HG03460 (cell line): ENCODE measurements at regions not wholly inside any gene's neighbourhood (a gene's known extent, or its start where the extent isn't known, plus 50 kb on each side); places are given as distances from the start of the nearest gene placed in this dataset.

ENCODE experiments used
- ATAC-seq: cut with Tn5 transposase; IDR thresholded peaks from one replicate; pipeline ENCODE4 v1.9.1; 2021; ENCODE audit not compliant: unreplicated experiment

DNA sequence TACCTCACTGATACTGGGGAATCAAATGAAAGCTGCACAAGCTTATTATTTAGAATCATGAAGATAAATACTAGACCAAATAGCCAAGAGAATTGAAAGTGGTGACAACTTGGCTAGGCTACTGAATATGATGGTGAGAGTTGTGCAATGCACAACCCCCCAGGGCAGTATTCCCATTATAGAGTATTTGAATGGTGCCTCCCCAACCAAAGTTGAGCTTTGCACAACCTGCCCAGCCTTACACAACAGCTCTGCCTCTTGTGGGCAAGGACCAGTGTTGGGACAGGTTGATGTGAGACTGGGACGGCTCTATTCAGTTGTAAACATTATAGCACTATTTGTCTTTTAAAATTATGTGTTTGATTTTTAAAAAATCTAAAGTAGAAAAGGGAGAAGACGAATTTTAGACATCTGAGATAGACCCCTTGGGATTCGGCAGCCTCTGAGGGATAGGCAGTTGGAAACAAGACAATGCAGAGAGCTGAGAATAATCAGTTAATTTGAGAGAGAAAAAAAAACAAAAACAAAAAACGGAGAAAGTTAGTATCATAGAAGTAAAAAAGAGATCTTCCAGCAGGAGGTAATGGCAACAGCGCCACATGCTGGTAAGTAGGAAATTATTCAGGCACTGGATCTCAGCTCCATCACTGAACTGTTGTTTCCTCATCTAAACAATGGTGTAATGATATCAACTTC, 91.0 kb upstream of the KCNA3 start:
- no peak for ATAC-seq

DNA sequence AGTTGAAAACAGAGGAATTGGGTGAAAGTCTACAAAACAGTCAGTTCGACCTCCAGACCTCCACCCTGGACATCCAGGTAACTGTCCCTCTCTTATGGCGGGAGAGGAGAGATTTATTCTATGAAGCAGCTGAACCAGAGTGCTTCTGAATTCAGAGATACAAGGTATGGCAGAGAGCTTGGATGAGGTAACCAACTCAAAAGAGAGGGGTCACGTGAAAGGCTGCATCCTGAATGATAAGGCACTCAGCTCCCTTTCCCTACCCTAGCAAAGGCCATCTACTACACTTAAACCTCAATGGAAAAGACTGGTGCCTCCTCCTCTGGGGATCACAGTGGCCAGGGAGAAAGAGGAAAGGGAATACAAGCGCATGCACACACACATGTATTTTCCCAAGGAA, 88.4 kb upstream of the KCNA3 start:
- ATAC-seq, result no peak

DNA sequence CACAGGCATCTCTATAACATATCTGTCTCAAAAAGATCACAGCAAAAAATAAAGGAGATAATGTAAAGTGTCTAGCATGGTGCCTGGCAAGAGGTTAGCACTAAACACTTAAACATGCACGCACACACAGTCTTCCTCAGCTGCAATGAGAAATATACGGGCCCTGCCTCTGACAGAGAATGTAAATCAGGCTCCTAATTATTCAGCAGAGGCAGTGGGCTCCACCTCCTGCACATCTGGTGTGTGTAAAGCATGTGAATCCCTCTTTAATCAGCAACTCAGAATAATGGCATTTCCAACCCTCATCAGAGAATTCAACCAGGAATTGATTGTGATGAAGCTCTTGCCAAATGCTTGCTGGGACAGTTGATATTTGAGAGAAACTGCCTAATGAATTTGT, 85.6 kb upstream of the KCNA3 start:
- ATAC-seq, result no peak

DNA sequence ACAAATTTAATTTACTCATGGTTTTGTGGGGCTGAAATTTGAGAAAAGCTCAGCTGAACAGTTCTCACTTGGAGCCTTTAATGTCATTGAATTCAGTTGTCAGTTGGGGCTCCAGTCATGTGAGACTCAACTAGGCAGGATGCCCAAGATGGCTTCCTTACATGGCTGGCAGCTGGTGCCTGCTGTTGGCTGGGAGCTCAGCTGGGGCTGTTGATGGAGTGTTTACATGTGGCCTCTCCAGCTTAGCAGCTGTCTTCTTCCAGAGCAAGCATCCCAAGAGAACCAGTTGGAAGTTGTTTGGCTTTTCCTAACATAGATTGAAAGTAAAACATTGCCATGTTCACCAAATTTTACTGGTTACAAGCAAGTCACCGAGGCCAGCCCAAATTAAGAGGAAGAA, 81.8 kb upstream of the KCNA3 start:
- ATAC-seq, result no peak

DNA sequence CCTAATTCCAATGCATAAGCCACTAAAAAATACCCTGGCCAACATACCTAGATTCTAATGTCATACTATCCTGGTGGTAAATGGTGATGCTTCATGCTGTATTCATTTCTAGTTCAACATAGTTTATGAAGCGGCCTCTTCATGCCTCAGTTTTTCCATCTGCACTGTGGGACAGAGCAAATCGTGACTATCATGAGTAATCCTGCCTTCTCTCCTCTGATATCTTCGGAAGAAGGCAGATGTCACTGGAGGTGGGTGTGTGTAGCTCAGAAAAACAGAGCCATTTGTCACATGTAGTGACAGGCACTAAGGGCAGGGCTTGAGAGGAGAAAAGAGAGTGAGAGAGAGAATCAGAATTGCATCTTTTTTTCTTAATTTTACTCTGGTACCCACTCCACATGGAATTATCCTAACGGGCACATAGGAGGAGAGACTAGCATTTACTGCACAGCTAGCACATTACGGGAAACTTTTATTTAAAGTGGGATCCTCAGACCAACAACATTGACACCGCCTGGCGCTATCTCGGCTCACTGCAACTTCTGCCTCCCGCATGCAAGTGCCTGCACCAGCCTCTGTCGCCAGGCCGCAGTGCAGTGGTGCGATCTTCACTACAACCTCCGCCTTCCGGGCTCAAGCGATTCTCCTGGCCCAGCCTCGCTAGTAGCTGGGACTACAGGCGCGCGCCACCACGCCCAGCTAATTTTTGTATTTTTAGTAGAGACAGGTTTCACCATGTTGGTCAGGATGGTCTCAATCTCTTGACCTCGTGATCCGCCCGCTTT, 78.4 kb upstream of the KCNA3 start:
- no peak for ATAC-seq

DNA sequence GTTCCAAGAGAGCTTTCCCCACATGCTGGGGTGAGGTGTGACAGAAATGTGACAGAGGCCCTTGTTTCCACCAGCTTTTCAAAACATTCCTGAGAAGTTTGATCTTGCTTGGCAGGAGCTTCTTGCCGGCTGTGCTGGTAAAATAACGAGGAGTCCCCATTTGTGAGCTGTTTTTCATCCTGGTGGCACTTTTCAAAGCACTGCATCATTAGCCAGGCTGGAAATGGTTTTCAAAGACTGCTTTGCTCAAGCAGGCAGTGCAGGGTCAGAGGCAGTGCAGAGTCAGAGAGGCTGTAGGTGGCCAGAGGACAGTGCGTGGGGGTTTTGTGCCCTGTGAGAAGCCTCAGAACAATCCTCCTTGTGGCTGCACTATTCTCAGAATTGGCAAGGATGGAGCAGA, 75.8 kb upstream of the KCNA3 start:
- no peak for ATAC-seq

DNA sequence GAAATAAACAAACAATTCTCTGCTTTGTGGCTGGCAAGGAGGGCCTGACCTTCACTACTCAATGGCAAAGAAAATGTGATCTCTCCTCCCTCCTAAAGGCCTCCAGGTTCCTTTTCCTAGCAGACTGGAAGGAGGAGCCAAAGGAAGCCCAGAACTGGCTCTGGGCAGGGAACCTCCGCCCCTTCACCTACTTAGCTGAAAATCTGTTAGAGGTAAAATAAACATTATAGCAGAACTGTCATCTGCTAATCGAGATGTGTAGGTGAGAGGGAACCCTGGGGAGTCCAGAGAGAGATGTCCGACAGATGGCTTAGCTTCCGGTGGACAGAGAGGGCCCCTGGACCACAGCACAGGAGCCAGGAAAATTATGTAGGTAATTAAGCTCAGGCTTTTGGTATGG, 75.2 kb upstream of the KCNA3 start:
- no peak for ATAC-seq

DNA sequence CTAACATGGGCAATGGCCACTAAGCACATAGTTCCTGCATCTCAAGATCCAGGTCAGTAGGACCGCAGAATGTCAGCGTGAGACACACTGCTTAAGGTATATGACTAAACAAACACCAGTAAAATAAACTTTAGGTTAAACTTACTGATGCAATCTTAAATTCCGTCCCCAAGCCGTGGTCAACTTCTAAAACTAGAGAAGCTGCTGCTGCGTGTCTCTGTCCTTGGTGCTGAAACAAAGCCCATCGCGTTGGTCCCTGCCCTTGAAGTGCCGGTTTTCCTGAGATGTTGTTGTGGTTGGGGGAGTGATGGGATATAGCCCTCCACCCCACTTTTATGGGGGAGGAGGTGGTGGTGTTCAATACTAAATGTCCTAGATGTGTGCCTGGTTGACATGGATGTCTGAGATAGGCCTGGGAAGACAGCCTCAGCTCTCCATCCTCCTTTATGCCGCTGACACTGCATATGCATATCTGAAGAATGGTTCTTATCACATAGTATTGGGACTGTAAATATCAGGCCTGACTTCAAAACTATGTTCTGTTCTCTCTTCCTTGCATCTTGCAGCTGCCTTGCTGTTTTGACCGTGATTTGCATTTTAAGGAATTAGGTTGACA, 72.0 kb upstream of the KCNA3 start:
- ATAC-seq, result no peak

DNA sequence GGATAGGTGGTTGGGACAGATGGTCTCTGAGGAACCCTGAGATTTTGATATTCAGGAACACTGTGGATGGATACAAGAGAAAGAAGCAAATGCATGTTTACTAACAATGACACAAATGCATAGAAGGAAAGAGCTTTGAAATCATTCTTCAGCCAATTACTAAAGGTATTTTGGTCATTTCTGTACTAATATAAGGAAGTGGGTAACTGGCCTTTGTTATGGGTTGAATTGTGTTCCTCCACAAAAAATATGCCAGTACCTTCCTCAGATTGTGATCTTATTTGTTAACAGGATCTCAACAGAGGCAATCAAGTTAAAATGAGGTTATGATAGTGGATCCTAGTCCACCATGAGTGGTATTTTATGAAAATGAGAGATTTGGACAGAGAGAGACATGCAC, 68.7 kb upstream of the KCNA3 start:
- ATAC-seq, result no peak

DNA sequence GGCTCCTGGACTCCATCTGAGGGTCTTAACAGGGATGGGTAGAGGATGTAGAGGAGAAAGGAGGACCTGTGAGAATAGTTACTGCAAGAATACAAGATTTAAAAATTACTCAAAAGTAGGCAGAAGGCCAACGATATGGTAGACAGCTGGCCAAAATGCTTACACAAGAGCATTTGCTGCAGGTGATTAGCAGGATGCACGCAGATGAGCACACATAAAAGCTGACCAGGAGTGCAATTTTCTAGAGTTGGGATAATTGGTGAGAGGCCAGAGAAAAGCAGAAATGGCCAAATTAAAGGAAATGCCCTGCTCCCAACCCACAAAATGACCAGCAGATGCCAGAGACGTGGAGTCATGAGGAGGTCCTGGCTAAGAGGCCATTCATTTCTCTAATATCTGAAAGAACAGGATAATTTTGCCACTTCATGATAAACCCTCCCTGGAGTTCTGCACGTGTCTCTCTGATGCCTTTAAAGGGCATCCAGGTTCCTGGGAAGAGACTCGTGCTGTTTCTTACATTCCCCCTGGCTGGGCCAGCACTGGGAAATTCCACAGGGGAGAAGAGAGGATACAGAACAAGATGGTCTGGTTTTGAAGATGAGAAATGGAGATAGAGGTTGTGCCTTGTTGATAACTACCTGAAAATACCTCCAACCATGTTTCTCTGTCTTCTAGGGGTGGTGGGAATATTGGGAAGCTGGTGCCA, 62.3 kb upstream of the KCNA3 start:
- no peak for ATAC-seq

DNA sequence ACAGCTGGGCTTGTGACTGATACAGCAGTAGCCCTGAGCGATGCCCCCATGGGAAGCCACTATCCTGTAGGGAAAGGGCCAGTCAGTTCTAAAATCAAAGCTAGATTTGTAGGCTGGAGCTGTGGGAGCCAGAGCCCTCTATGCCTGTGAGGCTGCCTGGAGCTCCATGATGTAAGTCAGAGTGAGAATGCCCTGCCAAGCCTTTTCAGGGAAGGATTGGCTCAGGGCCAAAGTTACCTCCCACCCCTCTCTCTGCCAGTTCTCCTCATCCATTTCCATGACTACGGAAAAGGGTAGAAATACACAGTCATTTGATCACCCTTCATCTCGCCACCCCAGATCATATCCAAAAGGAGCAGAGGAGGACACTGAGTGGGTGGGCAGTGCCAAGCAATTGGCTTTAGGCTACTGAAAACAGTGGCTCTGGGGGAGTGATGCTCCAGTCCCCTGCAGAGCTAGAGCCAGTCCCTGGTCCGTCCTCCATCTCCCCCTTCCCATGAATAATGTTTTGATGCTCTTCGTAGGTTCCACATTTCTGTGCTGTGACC, 59.5 kb upstream of the KCNA3 start:
- ATAC-seq, result no peak

DNA sequence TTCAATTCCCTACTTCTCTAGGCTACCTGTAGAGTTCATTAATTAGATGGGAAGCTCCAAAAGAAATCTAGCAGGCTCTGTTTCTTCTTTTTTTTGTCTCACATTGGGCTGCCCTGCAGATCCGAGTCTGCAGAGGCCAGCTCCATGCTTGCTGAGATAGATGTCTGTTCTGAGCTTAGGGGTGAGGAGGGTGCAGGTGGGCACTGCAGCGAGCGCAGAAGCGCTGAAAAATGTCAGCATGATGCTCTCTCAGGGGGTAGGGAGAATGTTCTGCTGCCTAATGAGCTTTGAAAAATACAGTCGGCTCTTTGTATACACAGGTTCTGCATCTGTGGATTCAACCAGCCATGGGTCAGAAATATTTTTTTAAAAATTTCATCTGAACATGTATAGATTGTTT, 56.8 kb upstream of the KCNA3 start:
- no peak for ATAC-seq

DNA sequence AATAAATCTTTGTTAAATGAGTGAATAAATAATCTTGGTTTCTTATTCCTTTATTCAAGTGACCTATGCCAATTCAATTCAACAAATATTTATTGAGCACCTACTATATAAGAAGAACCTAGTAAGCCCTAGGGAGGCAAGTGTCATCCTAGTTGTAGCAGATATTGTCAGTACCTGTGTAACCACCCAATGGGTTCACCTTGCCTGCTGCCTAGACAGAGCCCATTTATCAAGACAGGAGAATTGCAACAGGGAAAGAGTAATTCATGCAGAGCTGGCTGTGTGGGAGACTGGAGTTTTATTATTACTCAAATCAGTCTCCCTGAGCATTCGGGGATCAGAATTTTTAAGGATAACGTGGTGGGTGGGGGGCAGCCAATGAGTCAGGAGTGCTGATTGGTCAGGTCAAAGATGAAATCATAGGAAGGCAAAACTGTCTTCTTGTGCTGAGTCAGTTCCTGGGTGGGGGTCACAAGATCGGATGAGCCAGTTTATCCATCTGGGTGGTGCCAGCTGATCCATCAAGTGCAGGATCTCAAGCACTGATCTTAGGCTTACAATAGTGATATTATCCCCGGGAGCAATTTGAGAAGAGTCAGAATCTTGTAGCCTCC, 53.8 kb upstream of the KCNA3 start:
- ATAC-seq, result no peak

DNA sequence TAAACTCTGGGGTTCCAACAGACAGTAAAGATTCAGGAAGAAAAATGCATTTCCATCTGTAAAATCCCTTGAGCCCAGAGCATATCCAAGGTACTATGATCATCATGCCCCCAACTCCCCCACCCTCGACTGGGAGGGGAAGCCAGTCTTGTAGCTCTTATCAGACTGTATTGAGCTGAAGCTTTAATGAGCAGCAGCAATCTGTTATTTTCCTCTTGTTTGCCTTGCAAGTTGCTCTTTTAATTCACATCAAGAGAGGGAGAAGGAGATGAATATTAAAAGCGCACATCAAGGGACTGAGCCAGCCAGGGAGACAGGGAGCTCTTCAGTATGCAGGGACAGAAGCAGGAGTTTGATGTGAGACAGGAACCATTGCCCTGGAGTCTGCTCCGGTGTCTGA, 52.5 kb upstream of the KCNA3 start:
- no peak for ATAC-seq

DNA sequence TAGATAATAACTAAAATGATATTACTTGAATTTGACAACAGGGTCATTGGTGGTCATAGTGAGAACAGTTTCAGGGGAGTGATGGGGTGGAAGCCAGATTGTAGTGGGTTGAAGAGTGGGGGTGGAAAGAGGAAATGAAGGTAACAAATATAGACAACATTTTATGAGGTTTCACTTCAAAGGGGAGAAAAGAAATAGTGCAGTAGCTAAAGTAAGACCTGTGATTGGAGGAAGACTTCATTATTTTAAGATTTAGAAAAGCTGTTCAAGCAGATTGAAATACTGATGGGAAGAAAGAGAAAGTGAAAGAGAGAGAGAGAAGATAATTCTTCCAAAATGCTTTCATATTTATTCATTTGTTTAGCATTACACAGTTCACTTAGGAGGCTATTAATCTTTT, 52.0 kb upstream of the KCNA3 start:
- peak; percentile 86 for ATAC-seq
